BJ (cell line): ENCODE measurements at regions not wholly inside any gene's neighbourhood (a gene's known extent, or its start where the extent isn't known, plus 50 kb on each side); places are given as distances from the start of the nearest gene placed in this dataset.
A peak's percentile ranks its signal among the peaks of the same experiment; 100 is the strongest.

Experiments
- CTCF ChIA-PET: fragments of 350-600 bp; formaldehyde crosslinking; extraction: SDS; loops from one replicate; lab custom pipeline; 2021; ENCODE audit warnings: antibody characterized with exemption, inconsistent platforms; lab: Yijun Ruan, JAX
- POLR2A ChIA-PET: fragments of 300-600 bp; sonication (Branson Sonifier 250); formaldehyde crosslinking; extraction: SDS; loops from one replicate; lab custom pipeline; 2021; ENCODE audit warnings: antibody characterized with exemption; lab: Charles Lee
- DNase-seq: peaks from one replicate; pipeline ENCODE4 v3.0.0-alpha.2; 2011; ENCODE audit warnings: low read depth
- H3K27me3 ChIP-seq: 2 replicates; pipeline ENCODE4 v1.6.0; 2011; ENCODE audit warnings: low read length; ENCODE audit not compliant: control insufficient read depth, insufficient read depth
- H3K36me3 ChIP-seq: 2 replicates; pipeline ENCODE4 v1.5.1; 2011; ENCODE audit warnings: low read length; ENCODE audit not compliant: control insufficient read depth, insufficient read depth
- H3K4me3 ChIP-seq: 2 replicates; pipeline ENCODE4 v1.5.1; 2011; ENCODE audit warnings: low read depth, mild to moderate bottlenecking, control low read depth, low read length
- TF ChIP-seq, protein P1 (sequence below): IDR thresholded peaks from 2 replicates; pipeline ENCODE4 v1.5.1; 2011; ENCODE audit warnings: low read depth, mild to moderate bottlenecking, control low read depth, inconsistent platforms, low read length, moderate library complexity; ENCODE audit not compliant: insufficient read depth

DNA sequence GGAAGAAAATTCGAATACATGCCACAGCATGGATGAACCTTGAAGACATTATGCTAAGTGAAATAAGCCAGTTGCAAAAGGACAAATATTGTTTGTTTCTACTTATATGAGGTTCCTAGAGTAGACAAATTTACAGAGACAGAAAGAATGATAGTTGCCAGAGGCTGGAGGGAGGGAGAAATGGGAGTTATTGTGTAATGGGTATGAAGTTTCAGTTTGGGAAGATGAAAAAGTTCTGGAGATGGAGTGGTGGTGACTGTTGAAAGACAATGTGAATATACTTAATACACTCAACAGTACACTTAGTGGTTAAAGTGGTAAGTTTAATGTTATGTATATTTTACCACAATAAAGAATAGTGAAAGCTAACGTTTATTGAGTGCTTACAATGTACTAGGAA, 99.6 kb upstream of the SLC44A1 start:
- CTCF ChIA-PET, result interaction anchor here (1.4 kb wide), 1 partner anchor 159 kb away, joined by 4 read pairs; no protein-coding TSS in a partner anchor
- DNase-seq, result no peak

DNA sequence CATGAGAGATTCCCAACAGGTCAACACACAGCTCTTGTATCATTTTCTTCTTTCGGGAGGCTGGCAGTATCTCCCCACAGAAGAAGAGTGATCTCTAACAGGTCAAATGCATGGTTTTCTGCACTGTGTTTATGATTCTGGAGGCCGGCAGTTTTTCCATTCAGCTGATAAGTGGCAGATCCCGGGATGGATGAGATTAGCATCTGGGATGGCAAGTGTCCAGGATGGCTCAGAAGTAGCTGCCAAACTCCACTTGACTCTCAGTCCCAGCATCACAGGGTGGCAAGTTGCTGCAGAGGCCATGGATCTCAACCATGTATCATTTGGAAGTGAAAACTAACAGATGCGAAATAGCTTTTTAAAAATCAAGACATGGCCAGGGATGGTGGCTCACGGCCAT, 97.8 kb upstream of the SLC44A1 start:
- Histone ChIP-seq H3K27me3 (no peaks in the 10 kb centered on the region), H3K4me3 (no peak overlapping the region), H3K36me3 (no peaks in the 10 kb centered on the region)
- TF ChIP-seq, protein P1, sequence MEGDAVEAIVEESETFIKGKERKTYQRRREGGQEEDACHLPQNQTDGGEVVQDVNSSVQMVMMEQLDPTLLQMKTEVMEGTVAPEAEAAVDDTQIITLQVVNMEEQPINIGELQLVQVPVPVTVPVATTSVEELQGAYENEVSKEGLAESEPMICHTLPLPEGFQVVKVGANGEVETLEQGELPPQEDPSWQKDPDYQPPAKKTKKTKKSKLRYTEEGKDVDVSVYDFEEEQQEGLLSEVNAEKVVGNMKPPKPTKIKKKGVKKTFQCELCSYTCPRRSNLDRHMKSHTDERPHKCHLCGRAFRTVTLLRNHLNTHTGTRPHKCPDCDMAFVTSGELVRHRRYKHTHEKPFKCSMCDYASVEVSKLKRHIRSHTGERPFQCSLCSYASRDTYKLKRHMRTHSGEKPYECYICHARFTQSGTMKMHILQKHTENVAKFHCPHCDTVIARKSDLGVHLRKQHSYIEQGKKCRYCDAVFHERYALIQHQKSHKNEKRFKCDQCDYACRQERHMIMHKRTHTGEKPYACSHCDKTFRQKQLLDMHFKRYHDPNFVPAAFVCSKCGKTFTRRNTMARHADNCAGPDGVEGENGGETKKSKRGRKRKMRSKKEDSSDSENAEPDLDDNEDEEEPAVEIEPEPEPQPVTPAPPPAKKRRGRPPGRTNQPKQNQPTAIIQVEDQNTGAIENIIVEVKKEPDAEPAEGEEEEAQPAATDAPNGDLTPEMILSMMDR, result no peak
- no peak for DNase-seq
- ChIA-PET CTCF (interaction anchor here (1.1 to 1.6 kb wide), 4 partner anchors 9 to 283 kb away, joined by 3 to 4 read pairs (median 3); no protein-coding TSS in a partner anchor), POLR2A (interaction anchor here (0.6 kb wide), 1 partner anchor 225 kb away, joined by 3 read pairs; no protein-coding TSS in a partner anchor)

More for the DNA sequence above, 99.6 kb upstream of the SLC44A1 start:
- POLR2A ChIA-PET, result no interaction called here
- Histone ChIP-seq H3K36me3 (no peaks in the 10 kb centered on the region), H3K27me3 (no peaks in the 10 kb centered on the region), H3K4me3 (no peak overlapping the region)
- TF ChIP-seq, protein P1, result no peak

DNA sequence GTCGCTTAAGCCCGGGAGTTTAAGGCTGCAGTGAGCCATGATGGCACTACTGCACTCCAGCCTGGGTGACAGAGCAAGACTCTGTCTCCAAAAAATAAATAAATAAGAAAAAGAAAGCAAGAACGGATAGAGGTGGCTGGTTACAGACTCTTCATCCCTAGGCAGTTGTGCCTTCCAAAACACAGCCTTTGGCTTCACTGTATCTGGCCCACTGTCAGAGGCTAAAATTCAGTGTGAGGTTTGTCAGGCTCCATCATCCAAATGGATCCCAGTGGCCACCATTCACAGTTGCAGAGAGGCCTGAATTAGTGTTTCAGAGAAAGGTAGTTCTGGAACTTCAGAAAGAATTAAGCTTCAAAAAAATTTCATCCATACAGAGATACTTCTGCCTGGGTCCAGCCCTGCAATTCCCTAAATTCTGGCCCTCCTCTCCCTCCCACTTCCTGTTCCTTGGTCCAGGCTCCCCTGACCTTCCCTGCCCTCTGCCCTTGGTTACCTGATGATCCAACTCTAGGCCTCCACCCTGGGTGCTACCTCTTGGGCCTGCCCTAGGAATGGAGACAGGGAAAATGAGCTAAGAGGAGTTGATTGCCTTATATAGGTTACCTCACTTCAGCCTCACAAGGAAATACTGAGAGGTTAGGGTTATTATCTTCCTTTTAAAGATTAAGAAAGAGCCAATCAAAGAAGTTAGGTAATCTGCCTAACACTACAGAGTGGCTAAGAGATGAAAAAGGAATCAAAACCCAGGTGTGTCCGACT, 97.2 kb upstream of the SLC44A1 start:
- Histone ChIP-seq H3K4me3 (no peak overlapping the region), H3K27me3 (no peaks in the 10 kb centered on the region), H3K36me3 (no peaks in the 10 kb centered on the region)
- DNase-seq, result no peak
- ChIA-PET CTCF (interaction anchor here (0.9 to 1.6 kb wide), 4 partner anchors 12 to 284 kb away, joined by 3 to 4 read pairs (median 3); no protein-coding TSS in a partner anchor), POLR2A (interaction anchor here (0.6 kb wide), 1 partner anchor 226 kb away, joined by 3 read pairs; no protein-coding TSS in a partner anchor)
- TF ChIP-seq, protein P1, result no peak

DNA sequence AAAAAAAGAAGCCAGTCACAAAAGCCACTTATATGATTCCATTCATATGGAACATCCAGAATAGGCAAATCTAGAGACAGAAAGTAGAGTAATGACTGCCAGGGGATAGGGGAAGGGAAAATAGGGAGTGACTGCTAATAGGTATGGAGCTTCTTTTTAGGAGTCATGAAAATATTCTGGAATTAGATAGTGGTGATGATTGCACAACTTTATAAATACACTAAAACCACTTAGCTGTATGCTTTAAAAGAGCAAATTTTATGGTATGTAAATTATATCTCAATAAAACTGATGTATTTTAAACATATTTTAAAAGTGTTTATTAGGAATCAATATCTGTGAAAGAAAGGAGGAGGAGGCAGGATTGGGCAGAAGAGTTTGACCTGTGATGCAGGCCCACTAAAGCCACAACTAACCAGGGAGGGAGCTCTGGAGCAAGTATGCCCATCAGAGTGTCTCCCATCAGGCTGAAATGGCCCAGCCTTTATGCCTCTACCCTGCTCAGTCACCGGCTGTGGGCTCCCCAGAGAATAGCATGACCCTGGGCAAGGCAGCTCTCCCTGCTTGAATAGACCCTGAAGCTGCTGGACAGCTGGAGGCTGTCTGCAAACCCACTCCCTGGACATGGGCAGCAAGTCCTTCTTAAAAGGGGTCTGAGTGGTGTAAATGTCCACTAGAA, 96.0 kb upstream of the SLC44A1 start:
- DNase-seq, result no peak
- ChIA-PET POLR2A (interaction anchor here (1.2 kb wide), 1 partner anchor 170 kb away, joined by 3 read pairs; no protein-coding TSS in a partner anchor), CTCF (interaction anchor here (0.8 to 2.3 kb wide), 7 partner anchors 10 to 285 kb away, joined by 3 to 8 read pairs (median 3); no protein-coding TSS in a partner anchor)
- Histone ChIP-seq H3K4me3 (no peak overlapping the region), H3K36me3 (no peaks in the 10 kb centered on the region), H3K27me3 (no peaks in the 10 kb centered on the region)
- TF ChIP-seq, protein P1, result peak; percentile 34
